Hematopoietic multipotent progenitor cell treated with erythropoietin and hydrocortisone succinate and interleukin-3 and kit ligand, for 8 days (in vitro differentiated cells): ENCODE measurements at regions not wholly inside any gene's neighbourhood (a gene's known extent, or its start where the extent isn't known, plus 50 kb on each side); places are given as distances from the start of the nearest gene placed in this dataset.
"Not testable (repeated sequence)": the region's sequence is repeated elsewhere in the genome, so short reads cannot be mapped to it uniquely, and the experiment has no call there.

Source experiments
- DNase-seq: peaks from one replicate; pipeline ENCODE4 v3.0.0-alpha.2; 2015

GRCh38 chr4:79213702-79214101 is 112.2 kb downstream of the NAA11 start:
- no peak for DNase-seq

DNA sequence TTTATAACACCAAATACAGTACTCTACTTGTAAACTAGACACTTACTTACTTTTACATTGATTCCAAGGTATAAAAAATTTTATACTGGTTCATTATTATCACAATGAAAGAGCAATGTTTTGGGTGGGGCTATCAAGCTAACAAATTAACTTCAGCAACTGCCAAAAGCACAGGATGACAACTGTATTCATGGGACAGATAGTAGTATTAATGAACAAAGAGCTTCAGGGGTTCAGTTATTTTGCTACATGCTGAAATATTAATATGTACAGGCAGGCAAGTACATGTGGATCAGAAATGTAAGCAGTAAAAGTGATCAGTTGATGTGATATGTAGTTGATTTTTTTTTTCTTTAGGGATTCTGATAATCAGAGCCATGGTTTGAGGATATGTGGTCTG is 112.9 kb downstream of the NAA11 start:
- peak; percentile 50 for DNase-seq

DNA sequence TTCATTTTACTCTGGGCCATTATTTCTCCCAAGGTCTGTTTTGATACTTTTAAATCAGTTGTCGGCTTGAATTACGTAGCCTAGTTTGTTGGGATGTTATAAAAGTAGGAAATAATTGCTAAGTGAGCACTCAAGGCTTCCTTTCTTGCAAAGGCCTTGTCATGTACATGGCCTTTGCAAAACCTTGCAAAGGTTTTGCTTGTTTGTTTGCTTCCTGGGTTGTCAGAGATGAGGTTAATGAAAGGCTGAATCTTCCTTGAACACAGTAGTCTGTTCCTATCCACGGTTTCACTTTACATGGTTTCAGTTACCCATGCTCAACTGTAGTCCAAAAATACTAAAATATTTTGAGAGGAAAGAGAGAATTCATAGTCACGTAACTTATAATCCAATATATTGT is 113.5 kb downstream of the NAA11 start:
- no peak for DNase-seq

GRCh38 chr4:79211490-79211889 is 114.4 kb downstream of the NAA11 start:
- DNase-seq, result no peak

- DNase-seq, result no peak
Observed at GRCh38 chr4:79210636-79211049, 115.2 kb downstream of the NAA11 start.

GRCh38 chr4:79209822-79210635 is 115.8 kb downstream of the NAA11 start:
- peak; percentile 86 for DNase-seq

DNA sequence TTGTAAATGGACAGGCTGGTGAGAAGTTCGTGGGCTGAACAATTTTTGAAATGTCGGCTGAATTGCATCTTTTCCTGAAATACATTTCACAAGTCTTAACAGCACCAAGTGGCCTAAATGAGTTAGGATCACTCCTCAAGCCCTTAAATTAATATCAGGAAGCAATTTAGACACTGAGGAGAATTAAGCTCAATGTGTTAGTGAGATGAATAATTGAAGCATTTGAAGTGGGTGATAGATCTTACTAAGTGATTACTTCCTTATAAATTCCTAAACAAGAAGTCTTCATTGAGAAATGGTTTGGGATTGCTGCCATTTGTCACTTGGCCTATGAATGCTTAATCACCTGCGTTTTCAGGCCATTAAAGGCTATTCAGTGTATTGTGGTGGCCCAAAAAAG is 116.8 kb downstream of the NAA11 start:
- peak; percentile 20 for DNase-seq

DNA sequence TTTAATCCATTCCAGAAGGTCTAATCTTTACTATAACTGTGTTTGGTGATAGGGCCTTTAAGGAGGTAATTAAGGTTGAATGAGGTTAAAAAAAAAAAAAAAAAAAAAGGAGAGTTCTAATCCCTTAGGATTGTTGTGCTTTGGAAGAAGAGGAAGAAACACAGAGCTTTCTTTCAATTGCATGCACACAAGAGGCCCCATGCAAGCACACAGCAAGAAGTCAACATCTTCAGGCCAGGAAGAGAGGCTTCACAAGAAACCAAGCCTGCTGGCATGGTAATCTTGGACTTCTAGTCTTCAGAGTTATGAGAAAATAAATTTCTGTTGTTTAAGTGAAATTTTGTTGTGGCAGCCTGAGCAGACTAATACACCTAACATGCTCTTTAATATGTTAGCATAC is 118.6 kb downstream of the NAA11 start:
- no peak for DNase-seq

GRCh38 chr4:79206660-79207059 is 119.2 kb downstream of the NAA11 start:
- no peak for DNase-seq

GRCh38 chr4:79205121-79205520 is 120.7 kb downstream of the NAA11 start:
- DNase-seq, result no peak

DNA sequence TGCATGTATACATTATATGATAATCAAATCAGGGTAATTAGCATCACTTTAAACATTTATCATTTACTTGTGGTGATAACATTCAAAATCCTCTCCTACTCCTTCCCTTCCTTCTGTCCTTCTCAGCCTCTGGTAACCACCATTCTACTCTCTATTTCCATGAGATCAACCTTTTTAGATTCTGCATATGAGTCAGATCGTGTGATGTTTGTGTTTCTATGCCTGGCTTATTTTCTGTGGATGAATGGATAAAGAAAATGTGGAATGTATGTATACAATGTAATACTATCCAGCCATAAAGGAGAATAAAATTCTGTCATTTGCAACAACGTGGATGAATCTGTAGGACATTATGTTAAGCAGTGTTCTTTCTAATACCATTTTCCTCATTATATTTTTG is 123.9 kb downstream of the NAA11 start:
- no peak for DNase-seq

DNA sequence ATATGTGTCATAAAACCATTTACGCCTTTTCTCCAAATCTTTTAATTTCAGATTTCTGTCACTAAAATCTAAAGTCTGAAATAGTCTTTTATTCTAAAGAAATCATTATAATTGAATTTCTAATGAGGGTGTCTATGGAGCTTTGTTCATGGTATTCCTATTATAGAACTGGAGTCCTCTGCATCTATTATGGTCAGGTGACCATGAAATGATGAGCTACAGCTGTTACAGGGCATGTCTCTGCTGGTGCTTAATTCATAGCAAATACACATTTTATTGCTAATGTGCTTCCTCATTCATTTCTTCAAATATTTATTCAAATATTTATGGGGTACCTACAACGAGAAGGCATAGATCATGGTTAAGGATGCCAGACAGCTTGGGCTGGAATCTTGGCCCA is 126.1 kb downstream of the NAA11 start:
- no peak for DNase-seq

- peak; percentile 66 for DNase-seq
Observed at GRCh38 chr4:79198951-79199587, 126.8 kb downstream of the NAA11 start.

- DNase-seq, result no peak
Observed at GRCh38 chr4:79197275-79198009, 128.4 kb downstream of the NAA11 start.

GRCh38 chr4:79191292-79191691 is 134.6 kb downstream of the NAA11 start:
- not testable (repeated sequence) for DNase-seq

GRCh38 chr4:79185526-79186045 is 140.3 kb downstream of the NAA11 start:
- no peak for DNase-seq

DNA sequence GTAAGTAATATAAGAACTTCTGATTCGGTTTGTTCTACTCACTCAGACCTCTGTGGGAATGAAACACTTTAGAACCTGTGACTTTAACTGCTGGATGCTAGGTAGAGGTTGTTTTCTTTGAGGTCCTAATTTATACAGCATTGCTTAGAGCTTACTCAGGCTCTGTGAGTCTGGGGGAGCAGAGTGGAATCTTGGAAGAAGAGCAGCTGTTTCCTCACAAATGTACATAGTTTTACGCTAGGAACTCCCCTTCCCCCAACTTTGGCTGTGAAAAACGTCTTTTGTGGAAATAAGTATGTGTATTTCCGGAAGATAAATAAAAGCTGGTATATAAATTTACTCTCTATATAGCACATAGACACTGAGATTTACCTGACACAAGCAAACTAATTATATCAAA is 141.4 kb downstream of the NAA11 start:
- no peak for DNase-seq

- DNase-seq, result no peak
Observed at GRCh38 chr4:79182209-79182608, 143.7 kb downstream of the NAA11 start.

DNA sequence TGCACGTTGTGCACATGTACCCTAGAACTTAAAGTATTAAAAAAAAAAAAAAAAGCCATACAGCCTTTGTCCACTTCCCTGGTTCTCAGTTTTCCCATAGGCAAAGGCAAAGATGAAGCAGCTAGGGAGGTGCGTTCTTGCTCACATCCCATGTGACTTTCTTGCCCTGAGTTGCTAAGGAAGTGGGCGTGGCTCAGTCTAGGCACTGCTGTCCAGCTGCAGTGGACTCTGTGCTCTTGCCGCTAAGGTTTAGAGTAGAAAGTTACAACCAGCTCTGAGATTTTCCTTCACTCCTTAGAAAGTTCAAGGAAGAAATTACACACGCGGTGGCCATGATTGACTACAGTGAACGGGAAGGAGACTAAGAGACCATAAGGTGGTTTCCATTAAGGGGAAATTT is 144.7 kb downstream of the NAA11 start:
- no peak for DNase-seq

DNA sequence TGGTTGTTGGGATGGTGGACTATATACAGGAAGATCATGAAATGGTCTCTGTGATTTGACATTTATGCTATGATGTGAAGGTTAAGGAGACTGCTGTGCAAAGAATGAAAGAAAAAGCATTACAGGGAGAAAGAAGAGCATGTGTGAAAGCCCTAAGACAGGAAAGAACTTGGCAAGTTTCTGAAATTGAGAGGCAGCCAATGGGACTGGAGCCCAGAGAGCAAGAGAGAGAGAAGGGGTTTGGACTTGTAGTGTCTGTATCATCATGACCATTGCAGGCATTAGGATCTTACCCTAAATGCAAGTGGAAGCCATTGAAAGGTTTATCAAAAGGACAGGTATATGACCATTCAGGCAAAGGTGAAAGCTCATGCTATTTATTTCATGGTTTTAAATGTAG is 147.1 kb downstream of the NAA11 start:
- no peak for DNase-seq

- DNase-seq, result no peak
Observed at GRCh38 chr4:79177388-79177787, 148.5 kb downstream of the NAA11 start.

DNA sequence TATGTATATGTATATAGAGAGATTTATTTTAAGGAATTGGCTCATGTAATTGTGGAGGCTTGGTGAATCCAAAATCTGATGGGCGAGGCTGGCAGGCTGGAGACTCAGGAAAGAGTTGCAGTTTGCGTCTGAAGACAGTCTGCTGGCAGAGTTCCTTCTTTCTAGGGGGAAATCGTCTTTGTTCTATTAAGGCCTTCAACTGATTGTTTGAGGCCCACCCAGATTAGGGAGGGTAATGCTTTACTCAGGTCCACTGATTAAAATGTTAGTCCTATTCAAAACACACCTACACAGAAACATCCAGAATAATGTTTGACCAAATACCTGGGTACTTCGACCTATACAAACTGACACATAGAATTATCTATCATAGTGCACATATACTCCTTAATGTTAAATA is 149.5 kb downstream of the NAA11 start:
- no peak for DNase-seq

GRCh38 chr4:79175716-79176115 is 150.1 kb downstream of the NAA11 start:
- no peak for DNase-seq
